K562 (cell line): ENCODE measurements at regions not wholly inside any gene's neighbourhood (a gene's known extent, or its start where the extent isn't known, plus 50 kb on each side); places are given as distances from the start of the nearest gene placed in this dataset.
A peak's percentile ranks its signal among the peaks of the same experiment; 100 is the strongest.

ENCODE experiments used
- ATAC-seq: fragments of 200-7000 bp; cut with Tn5 transposase; 3 replicates; pipeline ENCODE4 v1.9.1; 2020; ENCODE audit warnings: moderate library complexity
- BruUV-seq: library from RNA; stranded (reverse); fragments of 400-500 nt; replicated peaks from 2 replicates; lab custom pipeline; 2021; lab: Mats Ljungman, UMichigan
- CTCF ChIA-PET: fragments of 300-600 bp; formaldehyde crosslinking; extraction: SDS; loops from one replicate; lab custom pipeline; 2021; ENCODE audit warnings: low intra/inter-chr PET ratio; lab: Yijun Ruan, JAX
- POLR2A ChIA-PET: fragments of 300-600, 350-650 bp; sonication (Branson Sonifier 250); formaldehyde crosslinking; extraction: SDS; loops from one replicate; lab custom pipeline; 2021; ENCODE audit warnings: antibody characterized with exemption, inconsistent platforms; lab: Yijun Ruan, JAX
- DNase-seq, 4 experiments: peaks; one replicate each; pipeline versions ENCODE4 v3.0.0 to v3.0.0-alpha.2; 2011 to 2018; ENCODE audit warnings: low spot score in 3 of 4, mixed read lengths in 3 of 4; ENCODE audit errors: extremely low read depth in 1 of 4
- FAIRE-seq: peaks from 2 replicates; lab custom pipeline; 2011; peaks lifted over from hg19 to GRCh38; lab: Jason Lieb, UNC
- H2AFZ ChIP-seq: 2 replicates; pipeline ENCODE4 v1.6.0; 2011; ENCODE audit warnings: low read depth, low read length, control low read depth, inconsistent platforms
- H3K27ac ChIP-seq: fragments of 200-600 bp; 3 replicates; pipeline ENCODE4 v1.8.0; 2011; ENCODE audit warnings: low read depth, mild to moderate bottlenecking, control low read depth, inconsistent platforms, low read length, moderate library complexity, mixed read lengths; ENCODE audit errors: extremely low read depth
- H3K27me3 ChIP-seq, 2 experiments: fragments of 300-600 bp in 1 of 2; 2 replicates in 1 of 2; 3 replicates in 1 of 2; pipeline versions ENCODE4 v1.6.0 to v1.8.0; 2011; ENCODE audit warnings: inconsistent platforms in 2 of 2, low read length in 2 of 2, mild to moderate bottlenecking in 1 of 2, mixed read lengths in 1 of 2, moderate library complexity in 1 of 2; ENCODE audit not compliant: control insufficient read depth in 2 of 2, insufficient read depth in 2 of 2
- H3K36me3 ChIP-seq: fragments of 300-600 bp; 3 replicates; pipeline ENCODE4 v1.8.0; 2011; ENCODE audit warnings: mild to moderate bottlenecking, low read length, inconsistent platforms; ENCODE audit not compliant: control insufficient read depth, insufficient read depth
- H3K4me1 ChIP-seq, 2 experiments: fragments of 200-600 bp in 1 of 2; replicated peaks in 1 of 2; 2 replicates in 1 of 2; 3 replicates in 1 of 2; pipeline versions ENCODE4 v1.5.1 to v1.8.0; 2011; ENCODE audit warnings: inconsistent platforms in 2 of 2, low read length in 2 of 2, mild to moderate bottlenecking in 1 of 2, mixed read lengths in 1 of 2, moderate library complexity in 1 of 2; ENCODE audit not compliant: control insufficient read depth in 2 of 2, insufficient read depth in 2 of 2
- H3K4me2 ChIP-seq: 2 replicates; pipeline ENCODE4 v1.6.1; 2011; ENCODE audit warnings: low read length, control low read depth, inconsistent platforms, mixed read lengths; ENCODE audit not compliant: insufficient read depth
- H3K4me3 ChIP-seq: fragments of 200-600 bp; sonication (generic), shearing (Covaris generic); 2 replicates; pipeline ENCODE4 v1.5.1; 2016; ENCODE audit warnings: control low read depth, inconsistent platforms
- H3K79me2 ChIP-seq: fragments of 200-600 bp; 3 replicates; pipeline ENCODE4 v1.8.0; 2011; ENCODE audit warnings: low read length, inconsistent platforms; ENCODE audit not compliant: control insufficient read depth, insufficient read depth
- H3K9ac ChIP-seq, 2 experiments: 2 replicates each; pipeline versions ENCODE4 v1.6.0 to v1.6.1; 2011; ENCODE audit warnings: low read depth in 2 of 2, low read length in 2 of 2, control low read depth in 1 of 2, inconsistent platforms in 1 of 2, mild to moderate bottlenecking in 1 of 2, mixed read lengths in 1 of 2; ENCODE audit not compliant: insufficient read depth in 1 of 2
- H3K9me1 ChIP-seq: one replicate; pipeline ENCODE4 v1.6.0; 2011; ENCODE audit warnings: inconsistent platforms, mild to moderate bottlenecking, low read length, moderate library complexity; ENCODE audit not compliant: control insufficient read depth, insufficient read depth
- H3K9me3 ChIP-seq: replicated peaks from 2 replicates; pipeline ENCODE4 v1.5.1; 2011; ENCODE audit warnings: low read depth, low read length, inconsistent platforms; ENCODE audit not compliant: control insufficient read depth, insufficient read depth
- H4K20me1 ChIP-seq: replicated peaks from 2 replicates; pipeline ENCODE4 v1.6.1; 2011; ENCODE audit warnings: low read length, inconsistent platforms, mixed read lengths; ENCODE audit not compliant: control insufficient read depth, insufficient read depth
- BRCA1 ChIP-seq, 2 experiments: fragments of 450-650 bp in 1 of 2; sonication (generic) in 1 of 2; formaldehyde crosslinking in 1 of 2; IDR thresholded peaks; 2 replicates each; pipeline versions ENCODE4 v1.5.0 to v1.6.1; 2017 to 2020; ENCODE audit warnings: mild to moderate bottlenecking in 1 of 2, missing genetic modification reagents in 1 of 2
- ETV5 ChIP-seq: sonication (generic); formaldehyde crosslinking; IDR thresholded peaks from 2 replicates; pipeline ENCODE4 v1.4.0; 2020; ENCODE audit warnings: low read depth, mild to moderate bottlenecking, missing genetic modification reagents
- GABPA ChIP-seq: fragments of 200-800 bp; sonication (Bioruptor generic); conservative IDR thresholded peaks from 2 replicates; pipeline ENCODE4 v1.6.1; 2016; ENCODE audit warnings: low read depth, missing genetic modification characterization, missing compliant biosample characterization
- MYC ChIP-seq, 2 experiments: fragments of 250-450 bp in 1 of 2; sonication (Bioruptor Pico) in 1 of 2; IDR thresholded peaks; 2 replicates each; pipeline versions ENCODE4 v1.5.1 to v1.6.1; 2012 to 2021; ENCODE audit warnings: low read depth in 2 of 2, borderline replicate concordance in 1 of 2, improper control_type of control experiment in 1 of 2, low read length in 1 of 2, mild to moderate bottlenecking in 1 of 2, moderate library complexity in 1 of 2
- RAD21 ChIP-seq, 2 experiments: fragments of 250-450 bp in 1 of 2; fragments of 450-650 bp in 1 of 2; sonication (Bioruptor Pico) in 1 of 2; formaldehyde crosslinking in 1 of 2; IDR thresholded peaks in 1 of 2; conservative IDR thresholded peaks in 1 of 2; 2 replicates each; pipeline versions ENCODE4 v1.4.0 to v1.8.0; 2020 to 2022; ENCODE audit warnings: mild to moderate bottlenecking in 2 of 2, moderate library complexity in 1 of 2
- SMAD3 ChIP-seq: fragments of 450-650 bp; formaldehyde crosslinking; conservative IDR thresholded peaks from 2 replicates; pipeline ENCODE4 v1.4.0; 2020; ENCODE audit warnings: mild to moderate bottlenecking
- SPI1 ChIP-seq: IDR thresholded peaks from 2 replicates; pipeline ENCODE4 v1.6.1; 2011; ENCODE audit warnings: low read depth, low read length, control low read depth, borderline replicate concordance
- THRAP3 ChIP-seq: fragments of 450-650 bp; IDR thresholded peaks from 2 replicates; pipeline ENCODE4 v1.6.1; 2016; ENCODE audit warnings: mild to moderate bottlenecking, inconsistent platforms, borderline replicate concordance
- ZBTB7A ChIP-seq: IDR thresholded peaks from 2 replicates; pipeline ENCODE4 v1.6.1; 2011; ENCODE audit warnings: low read depth, mild to moderate bottlenecking, low read length, moderate library complexity, borderline replicate concordance; ENCODE audit not compliant: control insufficient read depth
- ZC3H11A ChIP-seq: IDR thresholded peaks from 2 replicates; pipeline ENCODE4 v1.6.1; 2012; ENCODE audit warnings: low read depth, low read length, improper control_type of control experiment
- ZNF175 ChIP-seq: fragments of 200-800 bp; sonication (Bioruptor generic); IDR thresholded peaks from 2 replicates; pipeline ENCODE4 v1.6.1; 2016; ENCODE audit warnings: low read depth, mild to moderate bottlenecking, missing genetic modification characterization, missing compliant biosample characterization
- ZNF217 ChIP-seq: sonication (generic); formaldehyde crosslinking; IDR thresholded peaks from 2 replicates; pipeline ENCODE4 v1.8.0; 2022; ENCODE audit warnings: mild to moderate bottlenecking, missing genetic modification reagents
- WGBS: fragments of 100-300 bp; shearing (Covaris generic); methylation state at CpG from one replicate; pipeline ENCODE4 v1.1.6; 2016; ENCODE audit warnings: low coverage, mixed read lengths; ENCODE audit not compliant: insufficient coverage; ENCODE audit errors: missing lambda C conversion rate; 5-methylcytosine and 5-hydroxymethylcytosine counted together
- in situ Hi-C: fragments of 300-500 bp; cut with MboI; formaldehyde crosslinking; loops from 4 replicates; pipeline ENCODE4 v1.15.0; 2018; ENCODE audit warnings: inconsistent platforms, mixed read lengths
- intact Hi-C: fragments of 100-400 bp; cut with micrococcal nuclease; formaldehyde crosslinking; loops from 2 replicates; pipeline ENCODE4 v1.14.2; 2022
- TF ChIP-seq, protein P1 (sequence below): sonication (generic); formaldehyde crosslinking; IDR thresholded peaks from 2 replicates; pipeline ENCODE4 v1.4.0; 2020; ENCODE audit warnings: mild to moderate bottlenecking, missing genetic modification reagents
- TF ChIP-seq, protein P2 (sequence below): fragments of 250-450 bp; sonication (Bioruptor Pico); IDR thresholded peaks from 2 replicates; pipeline ENCODE4 v1.8.0; 2021; ENCODE audit warnings: moderate library complexity, mild to moderate bottlenecking, inconsistent platforms
- TF ChIP-seq, protein P3 (sequence below), 3 experiments: IDR thresholded peaks in 2 of 3; conservative IDR thresholded peaks in 1 of 3; 2 replicates each; pipeline ENCODE4 v1.5.1; 2011 to 2012; ENCODE audit warnings: low read length in 3 of 3, mild to moderate bottlenecking in 3 of 3, control low read depth in 2 of 3, improper control_type of control experiment in 1 of 3, inconsistent platforms in 1 of 3, low read depth in 1 of 3, mixed read lengths in 1 of 3, moderate library complexity in 1 of 3; ENCODE audit not compliant: insufficient read depth in 2 of 3

DNA sequence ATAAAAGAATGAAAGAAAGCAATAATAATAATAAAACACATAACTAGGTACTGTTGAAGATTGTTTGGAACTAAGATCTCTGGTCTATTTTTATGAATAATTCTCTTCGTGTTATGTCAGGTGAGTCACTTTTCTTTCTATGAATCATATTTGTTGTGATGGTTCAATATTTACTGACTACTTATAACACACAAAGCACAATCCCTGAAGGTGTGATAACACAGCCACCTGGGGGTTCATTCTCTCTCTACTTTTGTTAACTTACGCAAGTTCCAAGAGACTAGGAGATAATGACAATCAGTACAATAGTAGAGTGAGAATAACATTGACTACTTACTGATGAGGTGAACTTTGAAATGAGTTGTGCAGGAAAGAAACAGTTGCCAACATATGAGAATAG, 149.9 kb downstream of the IBTK start (continued):
- TF ChIP-seq ZNF217 = no peak
- no peak for TF ChIP-seq MYC (IDR thresholded peaks at IDR 0.05; ENCODE audit: low read depth, low read length)
- TF ChIP-seq MYC (CRISPR knock-in tag; IDR thresholded peaks at IDR 0.05; ENCODE audit: borderline replicate concordance, low read depth) = no peak
- TF ChIP-seq ZC3H11A = no peak
- TF ChIP-seq BRCA1 (IDR thresholded peaks at IDR 0.05) = no peak
- no peak for TF ChIP-seq BRCA1 (CRISPR knock-in tag; IDR thresholded peaks at IDR 0.05)

DNA sequence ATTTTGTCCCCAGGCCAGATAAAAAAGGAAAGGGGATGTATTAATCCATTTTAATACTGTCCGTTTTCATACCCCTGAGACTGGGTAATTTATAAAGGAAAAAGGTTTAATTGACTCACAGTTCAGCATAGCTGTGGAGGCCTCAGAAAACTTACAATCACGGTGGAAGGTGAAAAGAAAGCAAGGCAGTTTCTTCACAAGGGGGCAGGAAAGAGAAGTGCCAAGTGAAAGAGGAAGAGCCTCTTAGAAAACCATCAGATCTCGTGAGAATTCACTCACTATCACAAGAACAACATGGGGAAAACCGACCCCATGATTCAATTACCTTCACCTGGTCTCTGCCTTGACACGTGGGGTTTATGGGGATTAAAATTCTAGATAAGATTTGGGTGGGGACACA, 152.5 kb downstream of the IBTK start:
- ATAC-seq (no peak), FAIRE-seq (no peak), DNase-seq (no peak)
- Histone ChIP-seq H3K27me3 (no peaks in the 10 kb centered on the region), H3K36me3 (no peaks in the 10 kb centered on the region), H3K4me2 (no peak overlapping the region), H3K4me3 (no peak overlapping the region), H3K9ac (no peak overlapping the region), H3K4me1 (no peaks in the 10 kb centered on the region), H4K20me1 (no peaks in the 10 kb centered on the region), H3K9me1 (no peaks in the 10 kb centered on the region), H3K9me3 (no peaks in the 10 kb centered on the region), H3K27ac (no peak overlapping the region), H2AFZ (peak overlapping the region; percentile 7; the same call in 1 of the 2 replicates), H3K79me2 (no peaks in the 10 kb centered on the region)
- BruUV-seq = no TSS peak
- WGBS = 3% methylated on average over 5 of the region's 5 CpGs
- ChIA-PET CTCF (no interaction called here), POLR2A (no interaction called here)
- intact Hi-C loops (no loop called here), in situ Hi-C loops (no loop called here)
- TF ChIP-seq, protein P1, sequence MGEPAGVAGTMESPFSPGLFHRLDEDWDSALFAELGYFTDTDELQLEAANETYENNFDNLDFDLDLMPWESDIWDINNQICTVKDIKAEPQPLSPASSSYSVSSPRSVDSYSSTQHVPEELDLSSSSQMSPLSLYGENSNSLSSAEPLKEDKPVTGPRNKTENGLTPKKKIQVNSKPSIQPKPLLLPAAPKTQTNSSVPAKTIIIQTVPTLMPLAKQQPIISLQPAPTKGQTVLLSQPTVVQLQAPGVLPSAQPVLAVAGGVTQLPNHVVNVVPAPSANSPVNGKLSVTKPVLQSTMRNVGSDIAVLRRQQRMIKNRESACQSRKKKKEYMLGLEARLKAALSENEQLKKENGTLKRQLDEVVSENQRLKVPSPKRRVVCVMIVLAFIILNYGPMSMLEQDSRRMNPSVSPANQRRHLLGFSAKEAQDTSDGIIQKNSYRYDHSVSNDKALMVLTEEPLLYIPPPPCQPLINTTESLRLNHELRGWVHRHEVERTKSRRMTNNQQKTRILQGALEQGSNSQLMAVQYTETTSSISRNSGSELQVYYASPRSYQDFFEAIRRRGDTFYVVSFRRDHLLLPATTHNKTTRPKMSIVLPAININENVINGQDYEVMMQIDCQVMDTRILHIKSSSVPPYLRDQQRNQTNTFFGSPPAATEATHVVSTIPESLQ (CRISPR knock-in tag) = no peak
- TF ChIP-seq RAD21 (CRISPR knock-in tag; conservative IDR thresholded peaks at IDR 0.05 in 1 of 2, IDR thresholded peaks at IDR 0.05 in 1 of 2) = 0 out of 4 replicates have a peak, but pooled peaks of 1 of the 2 experiments have one; percentile 7
- TF ChIP-seq, protein P2, sequence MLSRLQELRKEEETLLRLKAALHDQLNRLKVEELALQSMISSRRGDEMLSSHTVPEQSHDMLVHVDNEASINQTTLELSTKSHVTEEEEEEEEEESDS = no peak
- no peak for TF ChIP-seq SMAD3
- TF ChIP-seq ZNF175 = no peak
- no peak for TF ChIP-seq THRAP3
- TF ChIP-seq, protein P3, sequence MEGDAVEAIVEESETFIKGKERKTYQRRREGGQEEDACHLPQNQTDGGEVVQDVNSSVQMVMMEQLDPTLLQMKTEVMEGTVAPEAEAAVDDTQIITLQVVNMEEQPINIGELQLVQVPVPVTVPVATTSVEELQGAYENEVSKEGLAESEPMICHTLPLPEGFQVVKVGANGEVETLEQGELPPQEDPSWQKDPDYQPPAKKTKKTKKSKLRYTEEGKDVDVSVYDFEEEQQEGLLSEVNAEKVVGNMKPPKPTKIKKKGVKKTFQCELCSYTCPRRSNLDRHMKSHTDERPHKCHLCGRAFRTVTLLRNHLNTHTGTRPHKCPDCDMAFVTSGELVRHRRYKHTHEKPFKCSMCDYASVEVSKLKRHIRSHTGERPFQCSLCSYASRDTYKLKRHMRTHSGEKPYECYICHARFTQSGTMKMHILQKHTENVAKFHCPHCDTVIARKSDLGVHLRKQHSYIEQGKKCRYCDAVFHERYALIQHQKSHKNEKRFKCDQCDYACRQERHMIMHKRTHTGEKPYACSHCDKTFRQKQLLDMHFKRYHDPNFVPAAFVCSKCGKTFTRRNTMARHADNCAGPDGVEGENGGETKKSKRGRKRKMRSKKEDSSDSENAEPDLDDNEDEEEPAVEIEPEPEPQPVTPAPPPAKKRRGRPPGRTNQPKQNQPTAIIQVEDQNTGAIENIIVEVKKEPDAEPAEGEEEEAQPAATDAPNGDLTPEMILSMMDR (IDR thresholded peaks at IDR 0.05 in 2 of 3, conservative IDR thresholded peaks at IDR 0.05 in 1 of 3; ENCODE audit: insufficient read depth in 2 of 3, low read depth in 1 of 3, low read length in 3 of 3) = 0 out of 6 replicates have a peak, but pooled peaks of 1 of the 3 experiments have one; percentile 4
- no peak for TF ChIP-seq ZBTB7A
- no peak for TF ChIP-seq GABPA
- no peak for TF ChIP-seq ETV5
- TF ChIP-seq SPI1 = peak; percentile 62; the same call in 1 of the 2 replicates
